ENCODE measurements at regions not wholly inside any gene's neighbourhood (a gene's known extent, or its start where the extent isn't known, plus 50 kb on each side); places are given as distances from the start of the nearest gene placed in this dataset.

- TF ChIP-seq CTCF (IDR thresholded peaks at IDR 0.05), result no peak
- TF ChIP-seq POLR2A (IDR thresholded peaks at IDR 0.05), result no peak
- no peak for TF ChIP-seq EP300 (IDR thresholded peaks at IDR 0.05)
These were observed 181.5 kb upstream of the RPS23 start for GRCh38 chr5:82459626-82460025.

Data from tibial nerve (tissue), 4 donors.